SK-N-SH (cell line): ENCODE measurements at regions not wholly inside any gene's neighbourhood (a gene's known extent, or its start where the extent isn't known, plus 50 kb on each side); places are given as distances from the start of the nearest gene placed in this dataset.

Experiments
- CTCF ChIA-PET: fragments of 300-600, 350-600 bp; formaldehyde crosslinking; extraction: SDS; loops from one replicate; lab custom pipeline; 2021; lab: Yijun Ruan, JAX
- POLR2A ChIA-PET: fragments of 350-600 bp; sonication (Branson Sonifier 250); formaldehyde crosslinking; extraction: SDS; loops from one replicate; lab custom pipeline; 2020; ENCODE audit warnings: antibody characterized with exemption, inconsistent platforms; lab: Yijun Ruan, JAX
- DNase-seq: peaks from one replicate; pipeline ENCODE4 v3.0.0; 2012
- H2AFZ ChIP-seq: fragments of 200-600 bp; sonication (generic); 2 replicates; pipeline ENCODE4 v1.8.1; 2016; ENCODE audit warnings: antibody characterized with exemption, mild to moderate bottlenecking, low read depth
- H3F3A ChIP-seq: fragments of 200-600 bp; sonication (generic); replicated peaks from 2 replicates; pipeline ENCODE3; 2016; ENCODE audit warnings: antibody characterized with exemption, mild to moderate bottlenecking; ENCODE audit not compliant: insufficient read depth
- H3K27ac ChIP-seq, 2 experiments: fragments of 200-500 bp in 1 of 2; fragments of 200-600 bp in 1 of 2; sonication (Bioruptor generic) in 1 of 2; sonication (generic), shearing (Covaris generic) in 1 of 2; 2 replicates each; pipeline versions ENCODE4 v1.5.1 to v1.6.1; 2014 to 2016; ENCODE audit warnings: low read depth in 2 of 2, inconsistent platforms in 1 of 2, low read length in 1 of 2, mild to moderate bottlenecking in 1 of 2, mixed read lengths in 1 of 2
- H3K27me3 ChIP-seq: fragments of 200-600 bp; sonication (generic), shearing (Covaris generic); 2 replicates; pipeline ENCODE4 v1.6.1; 2016; ENCODE audit warnings: mixed run types; ENCODE audit not compliant: insufficient read depth
- H3K36me3 ChIP-seq, 2 experiments: fragments of 200-500 bp in 1 of 2; fragments of 200-600 bp in 1 of 2; sonication (Bioruptor generic) in 1 of 2; sonication (generic) in 1 of 2; replicated peaks in 1 of 2; 2 replicates each; pipeline versions ENCODE3 to v1.5.1; 2014 to 2016; ENCODE audit warnings: low read length in 1 of 2, mild to moderate bottlenecking in 1 of 2; ENCODE audit not compliant: insufficient read depth in 2 of 2, control insufficient read depth in 1 of 2
- H3K4me1 ChIP-seq, 2 experiments: fragments of 200-500 bp in 1 of 2; fragments of 200-600 bp in 1 of 2; sonication (Bioruptor generic) in 1 of 2; sonication (generic), shearing (Covaris generic) in 1 of 2; 2 replicates each; pipeline versions ENCODE4 v1.5.1 to v1.6.1; 2014 to 2016; ENCODE audit warnings: low read depth in 1 of 2, low read length in 1 of 2, mixed run types in 1 of 2; ENCODE audit not compliant: insufficient read depth in 2 of 2, control insufficient read depth in 1 of 2
- H3K4me2 ChIP-seq: fragments of 200-600 bp; sonication (generic), shearing (Covaris generic); 2 replicates; pipeline ENCODE4 v1.6.1; 2017; ENCODE audit warnings: mixed run types
- H3K4me3 ChIP-seq, 2 experiments: fragments of 200-500 bp in 1 of 2; fragments of 200-600 bp in 1 of 2; sonication (Bioruptor generic) in 1 of 2; sonication (generic), shearing (Covaris generic) in 1 of 2; 2 replicates each; pipeline versions ENCODE4 v1.5.1 to v1.8.1; 2014 to 2016; ENCODE audit warnings: low read depth in 2 of 2, inconsistent platforms in 1 of 2, low read length in 1 of 2, mild to moderate bottlenecking in 1 of 2, mixed read lengths in 1 of 2, moderate library complexity in 1 of 2
- H3K79me2 ChIP-seq: fragments of 200-600 bp; sonication (generic); 2 replicates; pipeline ENCODE4 v1.8.1; 2017; ENCODE audit warnings: mild to moderate bottlenecking; ENCODE audit not compliant: insufficient read depth
- H3K9ac ChIP-seq: fragments of 200-600 bp; sonication (generic); 2 replicates; pipeline ENCODE4 v1.6.1; 2017; ENCODE audit warnings: mixed run types
- H3K9me2 ChIP-seq: fragments of 200-600 bp; sonication (generic); 2 replicates; pipeline ENCODE4 v1.6.1; 2017; ENCODE audit warnings: mixed run types
- H3K9me3 ChIP-seq: fragments of 200-600 bp; sonication (generic); 2 replicates; pipeline ENCODE4 v1.6.1; 2017; ENCODE audit warnings: mixed run types, mild to moderate bottlenecking, moderate library complexity
- H4K20me1 ChIP-seq: fragments of 200-600 bp; sonication (generic); 2 replicates; pipeline ENCODE4 v1.6.1; 2017; ENCODE audit warnings: mild to moderate bottlenecking, mixed run types; ENCODE audit not compliant: insufficient read depth
- CHD2 ChIP-seq: fragments of 150-350 bp; IDR thresholded peaks from 2 replicates; pipeline ENCODE4 v1.6.1; 2018; ENCODE audit warnings: low read length; ENCODE audit not compliant: partially characterized antibody
- ELF1 ChIP-seq: IDR thresholded peaks from 2 replicates; pipeline ENCODE4 v1.4.0; 2012
- EZH2phosphoT487 ChIP-seq: fragments of 200-600 bp; sonication (generic); IDR thresholded peaks from 2 replicates; pipeline ENCODE4 v1.6.1; 2017; ENCODE audit warnings: low read depth, mixed run types, mild to moderate bottlenecking, antibody characterized with exemption, moderate library complexity, borderline replicate concordance
- FOXM1 ChIP-seq: IDR thresholded peaks from 2 replicates; pipeline ENCODE4 v1.4.0; 2012; ENCODE audit warnings: low read depth, mild to moderate bottlenecking
- GABPA ChIP-seq: IDR thresholded peaks from 2 replicates; pipeline ENCODE4 v1.4.0; 2012; ENCODE audit warnings: low read depth, mild to moderate bottlenecking
- MAX ChIP-seq: IDR thresholded peaks from 2 replicates; pipeline ENCODE4 v1.4.0; 2012; ENCODE audit warnings: low read depth
- MEF2A ChIP-seq: IDR thresholded peaks from 2 replicates; pipeline ENCODE4 v1.4.0; 2012; ENCODE audit warnings: low read depth, borderline replicate concordance
- MXI1 ChIP-seq: IDR thresholded peaks from 2 replicates; pipeline ENCODE4 v1.6.1; 2012; ENCODE audit warnings: mild to moderate bottlenecking, low read depth, low read length, improper control_type of control experiment
- RAD21 ChIP-seq: IDR thresholded peaks from 2 replicates; pipeline ENCODE4 v1.6.1; 2012; ENCODE audit warnings: mild to moderate bottlenecking, low read length
- RCOR1 ChIP-seq: fragments of 150-350 bp; IDR thresholded peaks from 2 replicates; pipeline ENCODE4 v1.6.1; 2017; ENCODE audit warnings: antibody characterized with exemption, low read length
- REST ChIP-seq: IDR thresholded peaks from 2 replicates; pipeline ENCODE4 v1.6.1; 2012; ENCODE audit warnings: mild to moderate bottlenecking, low read depth, low read length, moderate library complexity
- RXRA ChIP-seq: IDR thresholded peaks from 2 replicates; pipeline ENCODE4 v1.4.0; 2012; ENCODE audit warnings: low read depth, mild to moderate bottlenecking, borderline replicate concordance
- TAF1 ChIP-seq: IDR thresholded peaks from 2 replicates; pipeline ENCODE4 v1.6.1; 2012; ENCODE audit warnings: low read depth, mild to moderate bottlenecking, low read length, moderate library complexity, borderline replicate concordance
- TEAD4 ChIP-seq: IDR thresholded peaks from 2 replicates; pipeline ENCODE4 v1.4.0; 2012; ENCODE audit warnings: mild to moderate bottlenecking, borderline replicate concordance; ENCODE audit not compliant: insufficient read depth
- USF1 ChIP-seq: IDR thresholded peaks from 2 replicates; pipeline ENCODE4 v1.4.0; 2012; ENCODE audit warnings: low read depth, borderline replicate concordance
- USF2 ChIP-seq: fragments of 150-350 bp; IDR thresholded peaks from 2 replicates; pipeline ENCODE4 v1.6.1; 2017; ENCODE audit warnings: antibody characterized with exemption, low read length, low read depth, borderline replicate concordance
- YY1 ChIP-seq: IDR thresholded peaks from 2 replicates; pipeline ENCODE4 v1.4.0; 2012; ENCODE audit warnings: low read depth, mild to moderate bottlenecking
- WGBS: methylation state at CpG from one replicate; pipeline ENCODE4 v1.1.6; 2017; ENCODE audit warnings: low lambda C conversion rate; 5-methylcytosine and 5-hydroxymethylcytosine counted together

- Histone ChIP-seq H3K4me3 (no peak overlapping the region), H3K9me3 (no peaks in the 10 kb centered on the region), H3F3A (no peaks in the 10 kb centered on the region), H3K4me1 (no peaks in the 10 kb centered on the region), H4K20me1 (no peaks in the 10 kb centered on the region), H3K27me3 (no peaks in the 10 kb centered on the region), H3K36me3 (no peaks in the 10 kb centered on the region), H3K27ac (no peak overlapping the region), H3K9ac (no peak overlapping the region), H3K4me2 (no peak overlapping the region), H3K9me2 (no peaks in the 10 kb centered on the region), H2AFZ (no peak overlapping the region), H3K79me2 (no peaks in the 10 kb centered on the region)
- 90% methylated on average over 5 of the region's 5 CpGs for WGBS
- no peak for TF ChIP-seq RAD21
- no peak for TF ChIP-seq RXRA
- no peak for TF ChIP-seq MAX
- TF ChIP-seq TEAD4 = no peak
- no peak for TF ChIP-seq CHD2
- TF ChIP-seq ELF1 = no peak
- no peak for TF ChIP-seq YY1
- no peak for TF ChIP-seq FOXM1
- TF ChIP-seq REST = no peak
- no peak for TF ChIP-seq MEF2A
- no peak for TF ChIP-seq USF1
- TF ChIP-seq EZH2phosphoT487 = no peak
- TF ChIP-seq TAF1 = no peak
- TF ChIP-seq MXI1 = no peak
- no peak for TF ChIP-seq GABPA
- no peak for TF ChIP-seq USF2
- no peak for TF ChIP-seq RCOR1
- CTCF ChIA-PET = no interaction called here
- POLR2A ChIA-PET = no interaction called here
- DNase-seq = no peak
Observed at GRCh38 chr5:74468421-74468820, 172.1 kb downstream of the ENC1 start.
